ENCODE measurements at regions not wholly inside any gene's neighbourhood (a gene's known extent, or its start where the extent isn't known, plus 50 kb on each side); places are given as distances from the start of the nearest gene placed in this dataset.

GRCh38 chr14:61218767-61219166 lies 62.4 kb downstream of the TMEM30B start:
- Histone ChIP-seq H3K27me3 (ENCODE audit: insufficient read depth, insufficient read length) (no peaks in the 10 kb centered on the region), H3K4me3 (ENCODE audit: insufficient read length, low read depth) (no peak overlapping the region), H3K4me1 (ENCODE audit: insufficient read depth, insufficient read length) (no peaks in the 10 kb centered on the region), H3K9ac (ENCODE audit: insufficient read length, low read depth) (no peak overlapping the region), H3K36me3 (ENCODE audit: insufficient read depth, insufficient read length, low read length) (no peaks in the 10 kb centered on the region), H3K9me3 (ENCODE audit: insufficient read depth, low read length) (no peaks in the 10 kb centered on the region)
- no peak for DNase-seq (ENCODE audit: low read depth, low spot score)
- no peak for TF ChIP-seq SUZ12 (IDR thresholded peaks at IDR 0.05; ENCODE audit: extremely low read depth, insufficient read depth, insufficient read length)
- no peak for TF ChIP-seq ZNF274 (IDR thresholded peaks at IDR 0.05; ENCODE audit: low read depth, low read length)
- TF ChIP-seq YY1 (IDR thresholded peaks at IDR 0.05; ENCODE audit: insufficient read depth, insufficient read length) = no peak

GRCh38 chr14:61218157-61218556 lies 63.0 kb downstream of the TMEM30B start:
- Histone ChIP-seq H3K4me1 (ENCODE audit: insufficient read depth, insufficient read length) (no peaks in the 10 kb centered on the region), H3K4me3 (ENCODE audit: insufficient read length, low read depth) (no peak overlapping the region), H3K9ac (ENCODE audit: insufficient read length, low read depth) (no peak overlapping the region), H3K27me3 (ENCODE audit: insufficient read depth, insufficient read length) (no peaks in the 10 kb centered on the region), H3K9me3 (ENCODE audit: insufficient read depth, low read length) (no peaks in the 10 kb centered on the region), H3K36me3 (ENCODE audit: insufficient read depth, insufficient read length, low read length) (no peaks in the 10 kb centered on the region)
- DNase-seq (ENCODE audit: low read depth, low spot score) = no peak
- no peak for TF ChIP-seq SUZ12 (IDR thresholded peaks at IDR 0.05; ENCODE audit: extremely low read depth, insufficient read depth, insufficient read length)
- no peak for TF ChIP-seq ZNF274 (IDR thresholded peaks at IDR 0.05; ENCODE audit: low read depth, low read length)
- no peak for TF ChIP-seq YY1 (IDR thresholded peaks at IDR 0.05; ENCODE audit: insufficient read depth, insufficient read length)

- Histone ChIP-seq H3K9me3 (ENCODE audit: insufficient read depth, low read length) (no peaks in the 10 kb centered on the region), H3K4me1 (ENCODE audit: insufficient read depth, insufficient read length) (no peaks in the 10 kb centered on the region), H3K36me3 (ENCODE audit: insufficient read depth, insufficient read length, low read length) (no peaks in the 10 kb centered on the region), H3K9ac (ENCODE audit: insufficient read length, low read depth) (no peak overlapping the region), H3K4me3 (ENCODE audit: insufficient read length, low read depth) (no peak overlapping the region), H3K27me3 (ENCODE audit: insufficient read depth, insufficient read length) (no peaks in the 10 kb centered on the region)
- DNase-seq (ENCODE audit: low read depth, low spot score) = no peak
- TF ChIP-seq SUZ12 (IDR thresholded peaks at IDR 0.05; ENCODE audit: extremely low read depth, insufficient read depth, insufficient read length) (no peak), ZNF274 (IDR thresholded peaks at IDR 0.05; ENCODE audit: low read depth, low read length) (no peak), YY1 (IDR thresholded peaks at IDR 0.05; ENCODE audit: insufficient read depth, insufficient read length) (no peak)
Observed at GRCh38 chr14:61217516-61217915, 63.6 kb downstream of the TMEM30B start.

- Histone ChIP-seq H3K27me3 (ENCODE audit: insufficient read depth, insufficient read length) (no peaks in the 10 kb centered on the region), H3K36me3 (ENCODE audit: insufficient read depth, insufficient read length, low read length) (no peaks in the 10 kb centered on the region), H3K4me3 (ENCODE audit: insufficient read length, low read depth) (no peak overlapping the region), H3K9ac (ENCODE audit: insufficient read length, low read depth) (no peak overlapping the region), H3K9me3 (ENCODE audit: insufficient read depth, low read length) (no peaks in the 10 kb centered on the region), H3K4me1 (ENCODE audit: insufficient read depth, insufficient read length) (no peaks in the 10 kb centered on the region)
- TF ChIP-seq YY1 (IDR thresholded peaks at IDR 0.05; ENCODE audit: insufficient read depth, insufficient read length) (no peak), ZNF274 (IDR thresholded peaks at IDR 0.05; ENCODE audit: low read depth, low read length) (no peak), SUZ12 (IDR thresholded peaks at IDR 0.05; ENCODE audit: extremely low read depth, insufficient read depth, insufficient read length) (no peak)
- DNase-seq (ENCODE audit: low read depth, low spot score) = no peak
Observed at GRCh38 chr14:61215222-61216020, 65.7 kb downstream of the TMEM30B start.

- H3K9me3 ChIP-seq (ENCODE audit: insufficient read depth, low read length) = no peaks in the 10 kb centered on the region
- DNase-seq (ENCODE audit: low read depth, low spot score) = no peak
- no peaks in the 10 kb centered on the region for H3K4me1 ChIP-seq (ENCODE audit: insufficient read depth, insufficient read length)
- no peaks in the 10 kb centered on the region for H3K36me3 ChIP-seq (ENCODE audit: insufficient read depth, insufficient read length, low read length)
- no peak for TF ChIP-seq SUZ12 (IDR thresholded peaks at IDR 0.05; ENCODE audit: extremely low read depth, insufficient read depth, insufficient read length)
- no peak for TF ChIP-seq ZNF274 (IDR thresholded peaks at IDR 0.05; ENCODE audit: low read depth, low read length)
- no peak for TF ChIP-seq YY1 (IDR thresholded peaks at IDR 0.05; ENCODE audit: insufficient read depth, insufficient read length)
- H3K4me3 ChIP-seq (ENCODE audit: insufficient read length, low read depth) = no peak overlapping the region
- H3K27me3 ChIP-seq (ENCODE audit: insufficient read depth, insufficient read length) = no peaks in the 10 kb centered on the region
- H3K9ac ChIP-seq (ENCODE audit: insufficient read length, low read depth) = no peak overlapping the region
Observed at GRCh38 chr14:61213920-61214319, 67.2 kb downstream of the TMEM30B start.

GRCh38 chr14:61213191-61213621 lies 67.9 kb downstream of the TMEM30B start:
- no peak for DNase-seq (ENCODE audit: low read depth, low spot score)
- no peak for TF ChIP-seq YY1 (IDR thresholded peaks at IDR 0.05; ENCODE audit: insufficient read depth, insufficient read length)
- TF ChIP-seq SUZ12 (IDR thresholded peaks at IDR 0.05; ENCODE audit: extremely low read depth, insufficient read depth, insufficient read length) = no peak
- TF ChIP-seq ZNF274 (IDR thresholded peaks at IDR 0.05; ENCODE audit: low read depth, low read length) = no peak
- Histone ChIP-seq H3K9me3 (ENCODE audit: insufficient read depth, low read length) (no peaks in the 10 kb centered on the region), H3K4me1 (ENCODE audit: insufficient read depth, insufficient read length) (no peaks in the 10 kb centered on the region), H3K36me3 (ENCODE audit: insufficient read depth, insufficient read length, low read length) (no peaks in the 10 kb centered on the region), H3K4me3 (ENCODE audit: insufficient read length, low read depth) (no peak overlapping the region), H3K9ac (ENCODE audit: insufficient read length, low read depth) (no peak overlapping the region), H3K27me3 (ENCODE audit: insufficient read depth, insufficient read length) (no peaks in the 10 kb centered on the region)

GRCh38 chr14:61212546-61212945 lies 68.6 kb downstream of the TMEM30B start:
- Histone ChIP-seq H3K9ac (ENCODE audit: insufficient read length, low read depth) (no peak overlapping the region), H3K36me3 (ENCODE audit: insufficient read depth, insufficient read length, low read length) (no peaks in the 10 kb centered on the region), H3K4me3 (ENCODE audit: insufficient read length, low read depth) (no peak overlapping the region), H3K27me3 (ENCODE audit: insufficient read depth, insufficient read length) (no peaks in the 10 kb centered on the region), H3K9me3 (ENCODE audit: insufficient read depth, low read length) (no peaks in the 10 kb centered on the region), H3K4me1 (ENCODE audit: insufficient read depth, insufficient read length) (no peaks in the 10 kb centered on the region)
- DNase-seq (ENCODE audit: low read depth, low spot score) = no peak
- no peak for TF ChIP-seq ZNF274 (IDR thresholded peaks at IDR 0.05; ENCODE audit: low read depth, low read length)
- no peak for TF ChIP-seq YY1 (IDR thresholded peaks at IDR 0.05; ENCODE audit: insufficient read depth, insufficient read length)
- no peak for TF ChIP-seq SUZ12 (IDR thresholded peaks at IDR 0.05; ENCODE audit: extremely low read depth, insufficient read depth, insufficient read length)

All from NT2/D1 (cell line).